K562 (cell line): ENCODE measurements at regions not wholly inside any gene's neighbourhood (a gene's known extent, or its start where the extent isn't known, plus 50 kb on each side); places are given as distances from the start of the nearest gene placed in this dataset.

Experiments used
- ATAC-seq: fragments of 200-7000 bp; cut with Tn5 transposase; 3 replicates; pipeline ENCODE4 v1.9.1; 2020; ENCODE audit warnings: moderate library complexity
- BruUV-seq: library from RNA; stranded (reverse); fragments of 400-500 nt; replicated peaks from 2 replicates; lab custom pipeline; 2021; lab: Mats Ljungman, UMichigan
- CTCF ChIA-PET: fragments of 300-600 bp; formaldehyde crosslinking; extraction: SDS; loops from one replicate; lab custom pipeline; 2021; ENCODE audit warnings: low intra/inter-chr PET ratio; lab: Yijun Ruan, JAX
- POLR2A ChIA-PET: fragments of 300-600, 350-650 bp; sonication (Branson Sonifier 250); formaldehyde crosslinking; extraction: SDS; loops from one replicate; lab custom pipeline; 2021; ENCODE audit warnings: antibody characterized with exemption, inconsistent platforms; lab: Yijun Ruan, JAX
- DNase-seq, 4 experiments: peaks; one replicate each; pipeline versions ENCODE4 v3.0.0 to v3.0.0-alpha.2; 2011 to 2018; ENCODE audit warnings: low spot score in 3 of 4, mixed read lengths in 3 of 4; ENCODE audit errors: extremely low read depth in 1 of 4
- FAIRE-seq: peaks from 2 replicates; lab custom pipeline; 2011; peaks lifted over from hg19 to GRCh38; lab: Jason Lieb, UNC
- H2AFZ ChIP-seq: 2 replicates; pipeline ENCODE4 v1.6.0; 2011; ENCODE audit warnings: low read depth, low read length, control low read depth, inconsistent platforms
- H3K27ac ChIP-seq: fragments of 200-600 bp; 3 replicates; pipeline ENCODE4 v1.8.0; 2011; ENCODE audit warnings: low read depth, mild to moderate bottlenecking, control low read depth, inconsistent platforms, low read length, moderate library complexity, mixed read lengths; ENCODE audit errors: extremely low read depth
- H3K27me3 ChIP-seq, 2 experiments: fragments of 300-600 bp in 1 of 2; 2 replicates in 1 of 2; 3 replicates in 1 of 2; pipeline versions ENCODE4 v1.6.0 to v1.8.0; 2011; ENCODE audit warnings: inconsistent platforms in 2 of 2, low read length in 2 of 2, mild to moderate bottlenecking in 1 of 2, mixed read lengths in 1 of 2, moderate library complexity in 1 of 2; ENCODE audit not compliant: control insufficient read depth in 2 of 2, insufficient read depth in 2 of 2
- H3K36me3 ChIP-seq: fragments of 300-600 bp; 3 replicates; pipeline ENCODE4 v1.8.0; 2011; ENCODE audit warnings: mild to moderate bottlenecking, low read length, inconsistent platforms; ENCODE audit not compliant: control insufficient read depth, insufficient read depth
- H3K4me1 ChIP-seq, 2 experiments: fragments of 200-600 bp in 1 of 2; replicated peaks in 1 of 2; 2 replicates in 1 of 2; 3 replicates in 1 of 2; pipeline versions ENCODE4 v1.5.1 to v1.8.0; 2011; ENCODE audit warnings: inconsistent platforms in 2 of 2, low read length in 2 of 2, mild to moderate bottlenecking in 1 of 2, mixed read lengths in 1 of 2, moderate library complexity in 1 of 2; ENCODE audit not compliant: control insufficient read depth in 2 of 2, insufficient read depth in 2 of 2
- H3K4me2 ChIP-seq: 2 replicates; pipeline ENCODE4 v1.6.1; 2011; ENCODE audit warnings: low read length, control low read depth, inconsistent platforms, mixed read lengths; ENCODE audit not compliant: insufficient read depth
- H3K4me3 ChIP-seq: fragments of 200-600 bp; sonication (generic), shearing (Covaris generic); 2 replicates; pipeline ENCODE4 v1.5.1; 2016; ENCODE audit warnings: control low read depth, inconsistent platforms
- H3K79me2 ChIP-seq: fragments of 200-600 bp; 3 replicates; pipeline ENCODE4 v1.8.0; 2011; ENCODE audit warnings: low read length, inconsistent platforms; ENCODE audit not compliant: control insufficient read depth, insufficient read depth
- H3K9ac ChIP-seq, 2 experiments: 2 replicates each; pipeline versions ENCODE4 v1.6.0 to v1.6.1; 2011; ENCODE audit warnings: low read depth in 2 of 2, low read length in 2 of 2, control low read depth in 1 of 2, inconsistent platforms in 1 of 2, mild to moderate bottlenecking in 1 of 2, mixed read lengths in 1 of 2; ENCODE audit not compliant: insufficient read depth in 1 of 2
- H3K9me1 ChIP-seq: one replicate; pipeline ENCODE4 v1.6.0; 2011; ENCODE audit warnings: inconsistent platforms, mild to moderate bottlenecking, low read length, moderate library complexity; ENCODE audit not compliant: control insufficient read depth, insufficient read depth
- H3K9me3 ChIP-seq: replicated peaks from 2 replicates; pipeline ENCODE4 v1.5.1; 2011; ENCODE audit warnings: low read depth, low read length, inconsistent platforms; ENCODE audit not compliant: control insufficient read depth, insufficient read depth
- H4K20me1 ChIP-seq: replicated peaks from 2 replicates; pipeline ENCODE4 v1.6.1; 2011; ENCODE audit warnings: low read length, inconsistent platforms, mixed read lengths; ENCODE audit not compliant: control insufficient read depth, insufficient read depth
- CREBBP ChIP-seq: IDR thresholded peaks from one replicate; pipeline ENCODE4 v1.6.1; 2012; ENCODE audit warnings: low read depth, mild to moderate bottlenecking, control low read depth, inconsistent platforms, low read length
- ELF4 ChIP-seq: fragments of 450-650 bp; formaldehyde crosslinking; IDR thresholded peaks from 2 replicates; pipeline ENCODE4 v1.4.0; 2022; ENCODE audit warnings: missing genetic modification characterization
- GTF2F1 ChIP-seq: IDR thresholded peaks from 2 replicates; pipeline ENCODE4 v1.6.1; 2011; ENCODE audit warnings: low read depth, low read length, improper control_type of control experiment
- NCOA6 ChIP-seq: fragments of 450-650 bp; IDR thresholded peaks from 2 replicates; pipeline ENCODE4 v1.6.1; 2017; ENCODE audit warnings: mild to moderate bottlenecking
- RBM39 ChIP-seq: fragments of 200-400 bp; formaldehyde crosslinking; optimal IDR thresholded peaks from 2 replicates; pipeline ENCODE3; 2018; ENCODE audit warnings: low read depth, low read length
- REST ChIP-seq, 2 experiments: fragments of 450-650 bp; formaldehyde crosslinking in 1 of 2; IDR thresholded peaks; 2 replicates each; pipeline versions ENCODE4 v1.4.0 to v1.6.1; 2014 to 2020; ENCODE audit warnings: mild to moderate bottlenecking in 2 of 2, borderline replicate concordance in 1 of 2, low read depth in 1 of 2
- SAFB2 ChIP-seq: fragments of 200-400 bp; formaldehyde crosslinking; IDR thresholded peaks from 2 replicates; pipeline ENCODE4 v1.6.1; 2018; ENCODE audit warnings: borderline replicate concordance, low read length, low read depth, moderate library complexity; ENCODE audit not compliant: severe bottlenecking
- ZC3H8 ChIP-seq: fragments of 450-650 bp; IDR thresholded peaks from 2 replicates; pipeline ENCODE4 v1.6.1; 2017
- ZNF584 ChIP-seq: fragments of 200-800 bp; sonication (Bioruptor generic); IDR thresholded peaks from 2 replicates; pipeline ENCODE4 v1.6.1; 2016; ENCODE audit warnings: low read depth, mild to moderate bottlenecking, missing genetic modification characterization, missing compliant biosample characterization
- WGBS: fragments of 100-300 bp; shearing (Covaris generic); methylation state at CpG from one replicate; pipeline ENCODE4 v1.1.6; 2016; ENCODE audit warnings: low coverage, mixed read lengths; ENCODE audit not compliant: insufficient coverage; ENCODE audit errors: missing lambda C conversion rate; 5-methylcytosine and 5-hydroxymethylcytosine counted together
- in situ Hi-C: fragments of 300-500 bp; cut with MboI; formaldehyde crosslinking; loops from 4 replicates; pipeline ENCODE4 v1.15.0; 2018; ENCODE audit warnings: inconsistent platforms, mixed read lengths
- intact Hi-C: fragments of 100-400 bp; cut with micrococcal nuclease; formaldehyde crosslinking; loops from 2 replicates; pipeline ENCODE4 v1.14.2; 2022

GRCh38 chr5:158063052-158063451 lies 204.1 kb upstream of the CLINT1 start:
- Histone ChIP-seq H3K27me3 (no peaks in the 10 kb centered on the region), H3K9me1 (no peaks in the 10 kb centered on the region), H2AFZ (no peak overlapping the region), H3K79me2 (no peaks in the 10 kb centered on the region), H3K9me3 (no peaks in the 10 kb centered on the region), H3K27ac (no peak overlapping the region), H3K9ac (no peak overlapping the region), H4K20me1 (no peaks in the 10 kb centered on the region), H3K4me3 (no peak overlapping the region), H3K36me3 (no peaks in the 10 kb centered on the region), H3K4me1 (no peaks in the 10 kb centered on the region), H3K4me2 (no peak overlapping the region)
- POLR2A ChIA-PET: no interaction called here
- DNase-seq (no peak), ATAC-seq (no peak), FAIRE-seq (no peak)
- TF ChIP-seq GTF2F1: no peak
- no peak for TF ChIP-seq ZC3H8
- no peak for TF ChIP-seq ZNF584
- no peak for TF ChIP-seq NCOA6
- BruUV-seq: no TSS peak
- CTCF ChIA-PET: no interaction called here
- in situ Hi-C loops: no loop called here
- 0% methylated on average over 1 of the region's 1 CpG for WGBS
- intact Hi-C loops: no loop called here

- in situ Hi-C loops (no loop called here), intact Hi-C loops (no loop called here)
- POLR2A ChIA-PET: interaction anchor here (2.6 kb wide), 1 partner anchor 9 kb away, joined by 10 read pairs; no protein-coding TSS in a partner anchor
- H3K9me1 ChIP-seq: no peaks in the 10 kb centered on the region
- no peaks in the 10 kb centered on the region for H3K9me3 ChIP-seq
- no peak overlapping the region for H3K4me3 ChIP-seq
- no peak overlapping the region for H3K4me2 ChIP-seq
- ATAC-seq: no peak
- 2% methylated on average over 4 of the region's 4 CpGs for WGBS
- H3K27me3 ChIP-seq: no peaks in the 10 kb centered on the region
- no peaks in the 10 kb centered on the region for H3K79me2 ChIP-seq
- DNase-seq: no peak
- no peaks in the 10 kb centered on the region for H3K4me1 ChIP-seq
- no peak overlapping the region for H2AFZ ChIP-seq
- CTCF ChIA-PET: interaction anchor here (0.5 kb wide), 1 partner anchor 132 kb away, joined by 5 read pairs; no protein-coding TSS in a partner anchor
- no TSS peak for BruUV-seq
- H3K9ac ChIP-seq: no peak overlapping the region
- no peaks in the 10 kb centered on the region for H4K20me1 ChIP-seq
- H3K36me3 ChIP-seq: no peaks in the 10 kb centered on the region
- FAIRE-seq: no peak
- H3K27ac ChIP-seq: no peak overlapping the region
- TF ChIP-seq ELF4 (CRISPR knock-in tag) (no peak), SAFB2 (no peak), RBM39 (no peak), CREBBP (no peak), REST (IDR thresholded peaks at IDR 0.05; ENCODE audit: borderline replicate concordance) (no peak), REST (CRISPR knock-in tag; IDR thresholded peaks at IDR 0.05; ENCODE audit: low read depth) (no peak)
These were observed 202.5 kb upstream of the CLINT1 start for GRCh38 chr5:158061451-158061850.
